Lower lobe of right lung (tissue), 2 donors: ENCODE measurements at regions not wholly inside any gene's neighbourhood (a gene's known extent, or its start where the extent isn't known, plus 50 kb on each side); places are given as distances from the start of the nearest gene placed in this dataset.

Experiments
- ATAC-seq, 2 donors: fragments of 200-7000 bp; cut with Tn5 transposase; one replicate each; pipeline ENCODE4 v1.9.1; 2020 to 2022; ENCODE audit warnings: mild to moderate bottlenecking in 2 of 2, moderate library complexity in 2 of 2
- DNase-seq: peaks from one replicate; pipeline ENCODE4 v3.0.0-alpha.2; 2020
- H3K27ac ChIP-seq: fragments of 200-600 bp; one replicate; pipeline ENCODE4 v1.8.0; 2022
- H3K27me3 ChIP-seq: fragments of 200-600 bp; one replicate; pipeline ENCODE4 v1.8.0; 2022; ENCODE audit warnings: low read depth
- H3K36me3 ChIP-seq: fragments of 200-600 bp; one replicate; pipeline ENCODE4 v1.8.0; 2022; ENCODE audit warnings: mild to moderate bottlenecking
- H3K4me1 ChIP-seq: fragments of 200-600 bp; one replicate; pipeline ENCODE4 v1.8.0; 2022
- H3K4me3 ChIP-seq: fragments of 200-600 bp; one replicate; pipeline ENCODE4 v1.8.0; 2022; ENCODE audit warnings: mild to moderate bottlenecking
- H3K9me3 ChIP-seq: fragments of 200-600 bp; one replicate; pipeline ENCODE4 v1.8.0; 2022
- CTCF ChIP-seq: fragments of 200-600 bp; IDR thresholded peaks from one replicate; pipeline ENCODE4 v1.8.0; 2022; ENCODE audit warnings: antibody characterized with exemption, mild to moderate bottlenecking
- intact Hi-C: fragments of 100-400 bp; cut with DNase I; formaldehyde crosslinking; loops from one replicate; pipeline ENCODE4 v1.11.0; 2022
- donor health status: DM: no; HTN: yes; CAD: no; lungs with severe emphysema.

GRCh38 chr4:116389139-116389538 is 696.2 kb downstream of the TRAM1L1 start:
- DNase-seq (no peak), ATAC-seq (no peak)
- no peak overlapping the region for H3K4me3 ChIP-seq
- no peaks in the 10 kb centered on the region for H3K9me3 ChIP-seq
- H3K4me1 ChIP-seq: no peaks in the 10 kb centered on the region
- intact Hi-C loops: no loop called here
- no peak overlapping the region for H3K27ac ChIP-seq
- TF ChIP-seq CTCF: no peak
- H3K27me3 ChIP-seq: no peaks in the 10 kb centered on the region
- H3K36me3 ChIP-seq: no peaks in the 10 kb centered on the region

- Histone ChIP-seq H3K9me3 (no peaks in the 10 kb centered on the region), H3K36me3 (no peaks in the 10 kb centered on the region), H3K4me1 (no peaks in the 10 kb centered on the region), H3K27me3 (no peaks in the 10 kb centered on the region), H3K27ac (no peak overlapping the region), H3K4me3 (no peak overlapping the region)
- no peak for TF ChIP-seq CTCF
- intact Hi-C loops: no loop called here
- ATAC-seq (no peak), DNase-seq (no peak)
Measured at GRCh38 chr4:116387937-116388474, 697.4 kb downstream of the TRAM1L1 start.

GRCh38 chr4:116386856-116387255 is 698.5 kb downstream of the TRAM1L1 start:
- no peaks in the 10 kb centered on the region for H3K36me3 ChIP-seq
- H3K9me3 ChIP-seq: no peaks in the 10 kb centered on the region
- ATAC-seq (no peak), DNase-seq (no peak)
- no peaks in the 10 kb centered on the region for H3K27me3 ChIP-seq
- TF ChIP-seq CTCF: no peak
- intact Hi-C loops: no loop called here
- H3K27ac ChIP-seq: no peak overlapping the region
- no peak overlapping the region for H3K4me3 ChIP-seq
- H3K4me1 ChIP-seq: no peaks in the 10 kb centered on the region

GRCh38 chr4:116385583-116385982 is 699.8 kb downstream of the TRAM1L1 start:
- Histone ChIP-seq H3K4me1 (no peaks in the 10 kb centered on the region), H3K27me3 (no peaks in the 10 kb centered on the region), H3K36me3 (no peaks in the 10 kb centered on the region), H3K27ac (no peak overlapping the region), H3K9me3 (no peaks in the 10 kb centered on the region), H3K4me3 (no peak overlapping the region)
- ATAC-seq: no peak
- intact Hi-C loops: no loop called here
- no peak for TF ChIP-seq CTCF
- no peak for DNase-seq

GRCh38 chr4:116374815-116375214 is 710.6 kb downstream of the TRAM1L1 start:
- intact Hi-C loops: no loop called here
- Histone ChIP-seq H3K4me1 (no peaks in the 10 kb centered on the region), H3K9me3 (no peaks in the 10 kb centered on the region), H3K4me3 (no peak overlapping the region), H3K27ac (no peak overlapping the region), H3K36me3 (no peaks in the 10 kb centered on the region), H3K27me3 (no peaks in the 10 kb centered on the region)
- DNase-seq: no peak
- no peak for ATAC-seq
- TF ChIP-seq CTCF: no peak

- intact Hi-C loops: no loop called here
- TF ChIP-seq CTCF: no peak
- Histone ChIP-seq H3K36me3 (no peaks in the 10 kb centered on the region), H3K4me3 (no peak overlapping the region), H3K27me3 (no peaks in the 10 kb centered on the region), H3K27ac (no peak overlapping the region), H3K4me1 (no peaks in the 10 kb centered on the region), H3K9me3 (no peaks in the 10 kb centered on the region)
- ATAC-seq (no peak), DNase-seq (no peak)
Measured at GRCh38 chr4:116362583-116362982, 722.8 kb downstream of the TRAM1L1 start.
